OCI-LY7 (cell line): ENCODE measurements at regions not wholly inside any gene's neighbourhood (a gene's known extent, or its start where the extent isn't known, plus 50 kb on each side); places are given as distances from the start of the nearest gene placed in this dataset.

ENCODE experiments used
- BruUV-seq: library from RNA; stranded (reverse); fragments of 400-500 nt; replicated peaks from 2 replicates; lab custom pipeline; 2021; lab: Mats Ljungman, UMichigan
- CTCF ChIA-PET: fragments of 300-600 bp; sonication (Branson Sonifier 250); formaldehyde crosslinking; loops from one replicate; lab custom pipeline; 2022; ENCODE audit warnings: antibody characterized with exemption; ENCODE audit not compliant: unreplicated experiment; lab: Charles Lee
- POLR2A ChIA-PET: fragments of 300-600 bp; sonication (Branson Sonifier 250); formaldehyde crosslinking; loops from one replicate; lab custom pipeline; 2022; ENCODE audit warnings: antibody characterized with exemption; lab: Charles Lee
- DNase-seq: peaks from one replicate; pipeline ENCODE4 v3.0.0-alpha.2; 2015; ENCODE audit warnings: low spot score
- H2AFZ ChIP-seq: fragments of 200-600 bp; sonication (generic), shearing (Covaris generic); 2 replicates; pipeline ENCODE4 v1.6.1; 2014; ENCODE audit warnings: mild to moderate bottlenecking, antibody characterized with exemption, low read length, moderate library complexity
- H3K27ac ChIP-seq: fragments of 200-600 bp; sonication (generic); 2 replicates; pipeline ENCODE4 v1.5.1; 2014; ENCODE audit warnings: mixed run types, low read depth, mild to moderate bottlenecking, moderate library complexity, low read length, inconsistent platforms; ENCODE audit not compliant: poor library complexity, severe bottlenecking
- H3K36me3 ChIP-seq: fragments of 200-600 bp; sonication (generic); 2 replicates; pipeline ENCODE4 v1.6.1; 2014; ENCODE audit warnings: mild to moderate bottlenecking, antibody characterized with exemption, low read length, moderate library complexity, mixed read lengths; ENCODE audit not compliant: insufficient read depth
- H3K4me1 ChIP-seq: fragments of 200-600 bp; sonication (generic); 2 replicates; pipeline ENCODE4 v1.5.1; 2014; ENCODE audit warnings: mild to moderate bottlenecking, low read length; ENCODE audit not compliant: insufficient read depth, poor library complexity, severe bottlenecking
- H3K4me2 ChIP-seq: fragments of 200-600 bp; sonication (generic); 2 replicates; pipeline ENCODE4 v1.6.1; 2014; ENCODE audit warnings: mild to moderate bottlenecking, low read length
- H3K4me3 ChIP-seq: fragments of 200-600 bp; sonication (generic); 2 replicates; pipeline ENCODE4 v1.5.1; 2014; ENCODE audit warnings: mild to moderate bottlenecking, low read depth, low read length; ENCODE audit not compliant: poor library complexity, severe bottlenecking
- H3K79me2 ChIP-seq: fragments of 200-600 bp; sonication (generic); 2 replicates; pipeline ENCODE4 v1.6.1; 2016; ENCODE audit warnings: low read depth, mild to moderate bottlenecking, low read length, moderate library complexity, mixed read lengths; ENCODE audit not compliant: insufficient read depth
- H3K9me2 ChIP-seq: fragments of 200-600 bp; sonication (generic); 2 replicates; pipeline ENCODE4 v1.6.1; 2016; ENCODE audit warnings: mild to moderate bottlenecking, low read length, mixed read lengths; ENCODE audit not compliant: insufficient read depth
- H3K9me3 ChIP-seq: fragments of 200-600 bp; sonication (generic); 2 replicates; pipeline ENCODE4 v1.6.1; 2014; ENCODE audit warnings: mild to moderate bottlenecking, mixed run types, low read length, mixed read lengths
- H4K20me1 ChIP-seq: fragments of 200-600 bp; sonication (generic); 2 replicates; pipeline ENCODE4 v1.6.1; 2014; ENCODE audit warnings: mild to moderate bottlenecking, antibody characterized with exemption, low read length, moderate library complexity, mixed read lengths; ENCODE audit not compliant: insufficient read depth
- EZH2phosphoT487 ChIP-seq: fragments of 200-600 bp; sonication (generic); IDR thresholded peaks from 2 replicates; pipeline ENCODE4 v1.6.1; 2018; ENCODE audit warnings: low read depth, borderline replicate concordance, mild to moderate bottlenecking, mixed run types, antibody characterized with exemption, low read length, moderate library complexity, mixed read lengths
- intact Hi-C: fragments of 100-400 bp; cut with micrococcal nuclease; formaldehyde crosslinking; loops from one replicate; pipeline ENCODE4 v1.10.0; 2022; ENCODE audit not compliant: unreplicated experiment
- TF ChIP-seq, protein P1 (sequence below): fragments of 200-600 bp; sonication (generic); conservative IDR thresholded peaks from 2 replicates; pipeline ENCODE4 v1.5.1; 2014; ENCODE audit warnings: mild to moderate bottlenecking, antibody characterized with exemption, low read length, moderate library complexity, mixed read lengths

DNA sequence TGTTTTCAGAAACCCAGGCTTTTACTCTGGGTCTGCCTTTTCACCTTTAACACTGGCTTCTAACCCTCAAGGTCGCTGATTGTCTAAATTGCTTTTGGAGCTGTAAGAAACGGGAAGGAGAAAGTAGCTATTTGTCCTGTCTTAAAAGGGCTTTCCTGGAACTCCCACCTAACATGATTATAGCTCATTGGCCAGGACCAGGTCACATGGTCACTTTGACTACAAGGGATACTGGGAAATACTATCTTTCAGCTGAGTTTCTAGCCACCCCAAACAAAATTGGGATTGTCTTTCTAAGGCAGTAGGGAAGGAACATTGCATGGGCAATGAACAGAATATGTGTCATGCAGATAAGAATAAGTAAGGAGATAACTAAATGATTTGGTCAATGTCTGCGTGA is 106.7 kb upstream of the ARHGAP24 start:
- Histone ChIP-seq H3K36me3 (no peaks in the 10 kb centered on the region), H4K20me1 (no peaks in the 10 kb centered on the region), H3K4me2 (no peak overlapping the region), H3K79me2 (no peaks in the 10 kb centered on the region), H2AFZ (no peak overlapping the region), H3K4me1 (peaks cover 4% of the 10 kb centered on the region), H3K4me3 (no peak overlapping the region), H3K27ac (no peak overlapping the region), H3K9me2 (no peaks in the 10 kb centered on the region), H3K9me3 (no peaks in the 10 kb centered on the region)
- no TSS peak for BruUV-seq
- CTCF ChIA-PET: no interaction called here
- no peak for TF ChIP-seq EZH2phosphoT487
- TF ChIP-seq, protein P1, sequence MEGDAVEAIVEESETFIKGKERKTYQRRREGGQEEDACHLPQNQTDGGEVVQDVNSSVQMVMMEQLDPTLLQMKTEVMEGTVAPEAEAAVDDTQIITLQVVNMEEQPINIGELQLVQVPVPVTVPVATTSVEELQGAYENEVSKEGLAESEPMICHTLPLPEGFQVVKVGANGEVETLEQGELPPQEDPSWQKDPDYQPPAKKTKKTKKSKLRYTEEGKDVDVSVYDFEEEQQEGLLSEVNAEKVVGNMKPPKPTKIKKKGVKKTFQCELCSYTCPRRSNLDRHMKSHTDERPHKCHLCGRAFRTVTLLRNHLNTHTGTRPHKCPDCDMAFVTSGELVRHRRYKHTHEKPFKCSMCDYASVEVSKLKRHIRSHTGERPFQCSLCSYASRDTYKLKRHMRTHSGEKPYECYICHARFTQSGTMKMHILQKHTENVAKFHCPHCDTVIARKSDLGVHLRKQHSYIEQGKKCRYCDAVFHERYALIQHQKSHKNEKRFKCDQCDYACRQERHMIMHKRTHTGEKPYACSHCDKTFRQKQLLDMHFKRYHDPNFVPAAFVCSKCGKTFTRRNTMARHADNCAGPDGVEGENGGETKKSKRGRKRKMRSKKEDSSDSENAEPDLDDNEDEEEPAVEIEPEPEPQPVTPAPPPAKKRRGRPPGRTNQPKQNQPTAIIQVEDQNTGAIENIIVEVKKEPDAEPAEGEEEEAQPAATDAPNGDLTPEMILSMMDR: no peak
- DNase-seq: no peak
- POLR2A ChIA-PET: interaction anchor here (0.6 to 1.4 kb wide), 4 partner anchors 11 to 335 kb away, joined by 3 to 4 read pairs (median 4); no protein-coding TSS in a partner anchor
- intact Hi-C loops: loop anchor here (10.0 kb wide), 1 partner anchor 223 kb away; no protein-coding TSS in a partner anchor

DNA sequence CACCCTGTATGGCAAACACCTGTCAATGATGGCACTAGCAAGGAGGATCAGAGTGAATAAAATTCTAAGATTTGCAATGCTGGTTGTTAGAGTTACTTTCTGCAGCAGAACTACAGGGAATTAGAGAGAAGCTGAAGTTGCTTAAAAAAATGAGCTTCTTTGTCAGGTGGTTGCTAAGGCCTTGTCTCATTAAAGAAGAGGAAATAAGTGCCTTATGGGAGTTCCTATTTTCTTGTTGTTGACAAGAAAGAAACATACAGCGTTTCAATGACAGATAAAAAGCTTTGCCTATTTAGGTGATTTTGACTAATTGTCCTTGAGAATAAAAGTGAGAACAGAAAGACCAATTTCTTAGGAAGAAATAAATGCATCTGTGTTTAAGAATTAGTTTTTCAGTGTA is 106.0 kb upstream of the ARHGAP24 start:
- Histone ChIP-seq H3K9me2 (no peaks in the 10 kb centered on the region), H3K4me3 (no peak overlapping the region), H2AFZ (no peak overlapping the region), H3K36me3 (no peaks in the 10 kb centered on the region), H3K27ac (no peak overlapping the region), H3K4me1 (peaks cover 4% of the 10 kb centered on the region), H4K20me1 (no peaks in the 10 kb centered on the region), H3K4me2 (no peak overlapping the region), H3K79me2 (no peaks in the 10 kb centered on the region), H3K9me3 (no peaks in the 10 kb centered on the region)
- no peak for DNase-seq
- no TSS peak for BruUV-seq
- intact Hi-C loops: loop anchor here (10.0 kb wide), 1 partner anchor 224 kb away; no protein-coding TSS in a partner anchor
- TF ChIP-seq, protein P1: no peak
- no peak for TF ChIP-seq EZH2phosphoT487
- CTCF ChIA-PET: no interaction called here
- POLR2A ChIA-PET: interaction anchor here (1.2 to 1.4 kb wide), 3 partner anchors 12 to 16 kb away, joined by 3 to 4 read pairs (median 3); no protein-coding TSS in a partner anchor

DNA sequence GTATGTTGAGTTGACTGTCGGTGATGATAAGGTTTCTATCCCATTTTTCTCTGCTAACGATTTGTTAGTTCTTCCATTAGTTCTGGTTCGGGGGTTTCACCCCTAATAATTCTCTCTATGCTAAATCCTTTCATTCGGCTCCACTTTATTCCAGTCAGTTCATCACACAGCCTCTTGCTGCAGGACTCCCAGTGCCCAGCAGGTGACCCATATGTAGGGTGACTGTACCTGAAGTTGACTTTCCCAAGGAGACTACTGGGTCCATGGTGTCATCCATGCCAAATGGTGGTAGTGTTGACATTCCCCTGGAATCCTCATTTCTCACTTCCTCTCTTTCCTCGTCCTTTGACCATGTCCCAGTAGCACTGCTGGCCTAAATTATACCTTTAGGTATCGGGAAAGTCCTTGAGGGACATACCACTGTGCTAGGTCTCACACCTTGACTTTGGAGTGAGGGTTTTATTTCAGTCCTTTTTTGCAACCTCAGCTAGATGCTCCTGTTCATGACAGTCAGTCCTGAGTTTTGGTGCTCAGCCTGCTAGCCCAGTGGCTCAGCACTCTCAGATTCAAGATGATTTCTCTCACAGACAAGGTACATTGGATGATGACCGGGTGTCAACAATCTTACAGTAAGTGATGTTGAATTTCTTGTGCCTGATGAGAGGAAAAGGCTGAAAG is 105.1 kb upstream of the ARHGAP24 start:
- H3K9me2 ChIP-seq: no peaks in the 10 kb centered on the region
- no TSS peak for BruUV-seq
- DNase-seq: no peak
- intact Hi-C loops: loop anchor here (1.0 to 10.0 kb wide), 3 partner anchors 142 to 378 kb away; no protein-coding TSS in a partner anchor
- H3K36me3 ChIP-seq: no peaks in the 10 kb centered on the region
- no peaks in the 10 kb centered on the region for H4K20me1 ChIP-seq
- POLR2A ChIA-PET: no interaction called here
- TF ChIP-seq EZH2phosphoT487: no peak
- TF ChIP-seq, protein P1: no peak
- H3K4me3 ChIP-seq: no peak overlapping the region
- H3K4me2 ChIP-seq: peak overlapping the region; percentile 31; the same call in 1 of the 2 replicates
- no peaks in the 10 kb centered on the region for H3K79me2 ChIP-seq
- H3K4me1 ChIP-seq: peaks cover 4% of the 10 kb centered on the region
- H2AFZ ChIP-seq: peak overlapping the region; percentile 44; the same call in 1 of the 2 replicates
- H3K27ac ChIP-seq: no peak overlapping the region
- CTCF ChIA-PET: no interaction called here
- no peaks in the 10 kb centered on the region for H3K9me3 ChIP-seq
